ENCODE measurements at regions not wholly inside any gene's neighbourhood (a gene's known extent, or its start where the extent isn't known, plus 50 kb on each side); places are given as distances from the start of the nearest gene placed in this dataset.
"Not testable (repeated sequence)": the region's sequence is repeated elsewhere in the genome, so short reads cannot be mapped to it uniquely, and the experiment has no call there.

DNA sequence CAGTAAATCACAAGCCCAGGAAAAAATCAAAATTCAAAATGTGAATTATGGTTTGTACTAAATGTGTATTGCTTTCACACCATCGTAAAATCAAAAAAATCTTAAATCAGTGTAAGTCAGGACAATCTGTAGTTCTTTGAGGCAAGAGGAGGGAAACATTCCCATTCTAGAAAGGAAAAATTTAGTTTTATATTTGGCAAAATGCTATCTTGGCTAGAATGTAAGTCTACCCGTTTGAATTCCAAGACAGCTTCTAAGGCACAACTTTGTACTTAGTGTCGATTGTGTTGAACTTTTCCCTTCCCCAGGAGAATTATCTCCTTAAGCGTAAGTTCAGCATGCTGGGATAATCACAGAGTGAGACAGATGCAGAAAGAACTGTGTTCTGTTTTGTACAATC is 638.2 kb upstream of the LRRTM1 start:
- no peaks in the 10 kb centered on the region for H3K9me3 ChIP-seq (ENCODE audit: control insufficient read depth, low read length, poor library complexity, severe bottlenecking)
- Mint-ChIP-seq H3K4me3 (no peak overlapping the region), H3K27ac (no peak overlapping the region), H3K36me3 (ENCODE audit: low read depth) (no peaks in the 10 kb centered on the region), H3K27me3 (no peaks in the 10 kb centered on the region), H3K4me1 (no peaks in the 10 kb centered on the region)
- ATAC-seq (no peak), DNase-seq (no peak)

DNA sequence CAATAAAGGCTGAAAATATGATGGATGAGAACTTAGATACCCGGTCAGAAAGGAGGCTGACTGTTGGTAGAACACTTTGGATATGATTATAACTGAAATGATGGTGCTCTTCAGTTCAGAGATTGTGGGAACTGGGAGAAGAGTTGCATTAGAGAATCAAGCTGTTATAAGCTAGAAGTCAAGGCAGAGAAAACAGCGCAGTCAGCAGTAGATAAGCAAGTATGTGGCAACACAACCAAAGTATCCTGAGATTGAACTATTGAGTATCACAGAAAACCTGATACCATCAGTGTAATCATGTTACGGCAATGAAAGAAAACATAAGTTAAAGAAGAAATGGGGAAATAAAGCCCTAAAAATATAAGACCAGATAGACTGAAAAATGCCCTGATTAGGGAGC is 633.9 kb upstream of the LRRTM1 start:
- no peak overlapping the region for H3K4me3 Mint-ChIP-seq
- no peak for ATAC-seq
- H3K27me3 Mint-ChIP-seq: no peaks in the 10 kb centered on the region
- DNase-seq: no peak
- no peak overlapping the region for H3K27ac Mint-ChIP-seq
- H3K36me3 Mint-ChIP-seq (ENCODE audit: low read depth): no peaks in the 10 kb centered on the region
- H3K9me3 ChIP-seq (ENCODE audit: control insufficient read depth, low read length, poor library complexity, severe bottlenecking): no peaks in the 10 kb centered on the region
- H3K4me1 Mint-ChIP-seq: no peaks in the 10 kb centered on the region

DNA sequence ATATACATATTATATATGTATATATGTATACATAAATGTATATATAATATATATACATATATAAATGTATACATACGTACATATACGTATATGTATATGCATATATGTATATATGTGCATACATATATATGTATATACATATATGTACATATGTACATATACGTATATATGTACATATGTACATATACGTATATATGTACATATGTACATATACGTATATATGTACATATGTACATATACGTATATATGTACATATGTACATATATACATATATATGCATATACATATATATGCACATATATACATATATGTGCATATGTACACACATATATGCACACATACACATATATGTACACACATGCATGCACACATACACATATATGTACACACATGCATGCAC is 627.3 kb upstream of the LRRTM1 start:
- H3K4me1 Mint-ChIP-seq; DNase-seq; ATAC-seq; H3K27ac Mint-ChIP-seq; H3K27me3 Mint-ChIP-seq; H3K4me3 Mint-ChIP-seq; H3K9me3 ChIP-seq (ENCODE audit: control insufficient read depth, low read length, poor library complexity, severe bottlenecking); H3K36me3 Mint-ChIP-seq (ENCODE audit: low read depth): not testable (repeated sequence)

DNA sequence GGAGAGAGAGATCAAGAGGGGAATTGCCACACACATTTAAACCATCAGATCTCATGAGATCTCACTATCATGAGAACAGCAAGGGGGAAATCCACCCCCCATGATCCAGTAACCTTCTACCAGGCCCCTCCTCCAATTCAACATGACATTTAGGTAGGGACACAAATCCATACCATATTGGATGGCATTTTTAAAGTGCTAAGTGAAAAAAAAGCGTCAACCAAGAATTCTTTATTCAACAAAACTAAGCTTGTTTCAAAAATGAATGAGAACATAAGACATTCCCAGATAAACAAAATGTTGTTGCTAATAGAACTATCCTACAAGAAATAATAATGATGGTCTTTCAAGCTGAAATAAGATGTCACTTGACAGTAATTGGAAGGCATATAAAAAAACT is 626.2 kb upstream of the LRRTM1 start:
- Mint-ChIP-seq H3K27me3 (no peaks in the 10 kb centered on the region), H3K4me3 (no peak overlapping the region), H3K27ac (no peak overlapping the region), H3K4me1 (no peaks in the 10 kb centered on the region), H3K36me3 (ENCODE audit: low read depth) (no peaks in the 10 kb centered on the region)
- ATAC-seq (no peak), DNase-seq (no peak)
- H3K9me3 ChIP-seq (ENCODE audit: control insufficient read depth, low read length, poor library complexity, severe bottlenecking): peaks cover 5% of the 10 kb centered on the region

DNA sequence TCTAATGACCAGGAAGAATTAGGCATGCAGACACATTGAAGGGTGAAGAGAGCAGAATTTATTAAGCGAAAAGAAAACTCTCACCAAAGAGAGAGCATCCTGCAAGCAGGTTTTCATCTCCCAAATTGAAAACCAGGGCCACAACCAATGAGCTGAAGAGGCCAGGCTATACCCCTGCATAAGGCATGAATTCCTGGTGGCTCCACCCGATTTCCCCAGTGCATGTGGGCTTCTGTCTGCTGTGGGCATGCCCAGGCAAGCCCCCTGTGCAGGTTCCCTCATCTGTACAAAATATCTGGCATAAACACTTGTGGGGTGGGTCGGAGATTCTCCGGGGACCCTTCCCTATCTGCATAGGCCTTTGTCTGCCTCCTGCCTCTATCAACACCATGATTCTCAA is 621.6 kb upstream of the LRRTM1 start:
- no peaks in the 10 kb centered on the region for H3K4me1 Mint-ChIP-seq

DNA sequence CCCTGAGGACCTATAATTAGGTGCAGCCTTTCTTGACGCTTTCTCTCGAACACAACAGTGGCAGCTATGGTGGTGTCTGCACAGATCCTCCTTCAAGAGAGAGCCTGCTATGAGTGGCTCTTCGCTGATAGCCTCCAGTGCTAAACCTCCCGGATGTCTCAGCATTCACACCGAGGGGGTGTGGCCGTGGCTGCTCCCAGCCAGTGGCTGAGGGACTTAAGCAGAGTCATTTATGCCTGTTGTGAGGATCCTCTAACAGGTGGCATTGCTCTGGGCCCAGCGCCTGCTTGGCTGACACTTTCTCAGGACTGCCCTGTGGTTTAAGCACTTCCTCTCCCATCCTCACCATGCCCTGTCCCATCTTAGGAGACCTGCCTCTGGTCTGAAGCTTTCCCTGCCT is 592.0 kb upstream of the LRRTM1 start:
- no peaks in the 10 kb centered on the region for H3K4me1 Mint-ChIP-seq
- H3K36me3 Mint-ChIP-seq (ENCODE audit: low read depth): no peaks in the 10 kb centered on the region

More for the DNA sequence above, 621.6 kb upstream of the LRRTM1 start:
- no peak overlapping the region for H3K27ac Mint-ChIP-seq
- peaks cover 7% of the 10 kb centered on the region for H3K9me3 ChIP-seq (ENCODE audit: control insufficient read depth, low read length, poor library complexity, severe bottlenecking)
- no peak overlapping the region for H3K4me3 Mint-ChIP-seq
- ATAC-seq (no peak), DNase-seq (no peak)
- no peaks in the 10 kb centered on the region for H3K36me3 Mint-ChIP-seq (ENCODE audit: low read depth)
- H3K27me3 Mint-ChIP-seq: no peaks in the 10 kb centered on the region

DNA sequence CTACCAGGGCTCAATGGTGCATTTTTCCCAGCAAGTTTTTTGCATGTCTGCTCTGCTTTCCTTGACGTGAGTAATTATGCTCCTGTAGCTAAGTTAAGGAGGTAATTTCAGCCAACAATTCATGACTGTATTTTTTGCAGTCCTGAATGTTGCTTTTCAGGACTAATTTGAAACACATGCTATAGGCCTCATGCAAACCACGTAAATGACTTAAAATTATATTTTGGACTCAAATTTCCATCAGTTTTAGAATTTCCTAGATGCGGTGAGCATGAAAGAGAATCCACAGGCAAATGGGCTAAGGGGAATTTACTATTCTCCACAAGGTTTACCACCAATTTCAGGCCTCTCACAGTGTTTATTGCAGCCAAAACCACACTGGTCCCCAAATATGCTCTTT is 589.9 kb upstream of the LRRTM1 start:
- Mint-ChIP-seq H3K27ac (no peak overlapping the region), H3K36me3 (ENCODE audit: low read depth) (no peaks in the 10 kb centered on the region), H3K4me1 (no peaks in the 10 kb centered on the region), H3K4me3 (no peak overlapping the region), H3K27me3 (no peaks in the 10 kb centered on the region)
- no peaks in the 10 kb centered on the region for H3K9me3 ChIP-seq (ENCODE audit: control insufficient read depth, low read length, poor library complexity, severe bottlenecking)
- ATAC-seq (no peak), DNase-seq (no peak)

More for the DNA sequence above, 592.0 kb upstream of the LRRTM1 start:
- no peaks in the 10 kb centered on the region for H3K9me3 ChIP-seq (ENCODE audit: control insufficient read depth, low read length, poor library complexity, severe bottlenecking)
- no peak for ATAC-seq
- no peak for DNase-seq
- Mint-ChIP-seq H3K4me3 (no peak overlapping the region), H3K27me3 (no peaks in the 10 kb centered on the region), H3K27ac (no peak overlapping the region)

DNA sequence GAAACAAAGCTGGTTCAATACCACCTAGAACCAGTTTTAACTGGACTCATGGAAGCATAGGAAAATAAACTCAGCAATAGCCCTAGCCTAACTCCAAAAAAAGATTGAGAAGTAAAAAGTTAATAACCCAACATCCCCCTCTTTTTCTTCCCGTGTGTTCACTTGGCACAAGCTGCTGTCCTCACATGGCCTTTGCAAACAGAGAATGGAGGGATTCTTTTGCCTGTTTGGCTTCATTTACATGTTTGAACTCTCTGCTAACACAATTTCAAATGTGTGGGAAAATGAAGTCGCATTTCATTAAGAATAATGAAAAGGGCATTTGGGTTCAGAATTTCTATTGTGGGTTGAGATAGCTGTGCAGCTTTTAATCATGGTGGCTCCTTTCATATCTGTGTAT is 589.2 kb upstream of the LRRTM1 start:
- H3K27me3 Mint-ChIP-seq: no peaks in the 10 kb centered on the region
- no peaks in the 10 kb centered on the region for H3K4me1 Mint-ChIP-seq
- H3K27ac Mint-ChIP-seq: no peak overlapping the region
- DNase-seq (no peak), ATAC-seq (no peak)
- H3K4me3 Mint-ChIP-seq: no peak overlapping the region
- no peaks in the 10 kb centered on the region for H3K9me3 ChIP-seq (ENCODE audit: control insufficient read depth, low read length, poor library complexity, severe bottlenecking)
- no peaks in the 10 kb centered on the region for H3K36me3 Mint-ChIP-seq (ENCODE audit: low read depth)

DNA sequence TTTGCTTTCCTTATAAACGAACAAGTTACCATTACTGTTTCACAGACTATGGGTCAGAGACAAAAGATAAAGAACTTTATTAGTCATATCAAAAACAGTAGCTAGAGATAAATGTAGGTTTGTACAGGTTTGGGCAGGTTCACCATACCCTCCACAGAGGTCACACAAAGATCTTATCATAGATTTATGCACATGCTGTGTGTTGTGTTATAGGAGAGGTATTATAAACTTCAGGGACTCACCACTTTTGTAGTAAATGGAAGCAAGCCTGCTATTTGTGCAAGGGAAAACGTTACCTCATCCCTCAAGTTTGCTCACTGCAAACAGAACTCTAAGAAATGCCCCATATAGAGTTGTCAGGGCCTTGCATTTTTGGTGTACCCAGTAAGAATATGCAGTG is 584.5 kb upstream of the LRRTM1 start:
- H3K9me3 ChIP-seq (ENCODE audit: control insufficient read depth, low read length, poor library complexity, severe bottlenecking): no peaks in the 10 kb centered on the region
- DNase-seq: no peak
- H3K27me3 Mint-ChIP-seq: no peaks in the 10 kb centered on the region
- no peak overlapping the region for H3K4me3 Mint-ChIP-seq
- ATAC-seq: no peak
- H3K36me3 Mint-ChIP-seq (ENCODE audit: low read depth): no peaks in the 10 kb centered on the region
- no peaks in the 10 kb centered on the region for H3K4me1 Mint-ChIP-seq
- no peak overlapping the region for H3K27ac Mint-ChIP-seq

DNA sequence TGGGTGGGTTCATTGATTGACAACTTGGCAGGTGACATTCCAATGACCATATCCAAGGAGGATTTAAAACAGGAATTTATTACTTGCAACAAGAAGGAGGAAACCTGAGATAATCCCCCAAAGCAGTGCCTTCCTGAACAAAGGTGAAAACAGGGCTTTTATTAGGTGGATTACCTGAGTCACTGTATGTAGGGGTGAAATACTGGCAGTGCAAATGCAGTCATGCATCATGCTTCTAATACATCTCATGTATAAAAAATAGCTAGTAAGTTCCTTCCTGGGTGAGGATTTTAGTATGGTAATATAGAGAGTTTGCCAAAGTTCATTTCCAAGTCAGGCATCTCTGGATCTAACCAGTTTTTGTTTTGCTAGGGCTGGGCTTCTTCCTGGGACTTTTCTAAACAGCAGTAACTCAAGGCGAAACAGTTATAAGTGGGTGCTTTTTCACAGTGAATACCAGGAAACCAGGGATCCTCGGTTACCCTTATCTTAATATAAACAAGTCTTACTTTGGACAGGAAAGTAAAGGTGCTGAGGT is 583.4 kb upstream of the LRRTM1 start:
- Mint-ChIP-seq H3K36me3 (ENCODE audit: low read depth) (no peaks in the 10 kb centered on the region), H3K4me1 (no peaks in the 10 kb centered on the region), H3K27ac (no peak overlapping the region), H3K27me3 (no peaks in the 10 kb centered on the region), H3K4me3 (no peak overlapping the region)
- no peak for DNase-seq
- no peak for ATAC-seq
- no peaks in the 10 kb centered on the region for H3K9me3 ChIP-seq (ENCODE audit: control insufficient read depth, low read length, poor library complexity, severe bottlenecking)

DNA sequence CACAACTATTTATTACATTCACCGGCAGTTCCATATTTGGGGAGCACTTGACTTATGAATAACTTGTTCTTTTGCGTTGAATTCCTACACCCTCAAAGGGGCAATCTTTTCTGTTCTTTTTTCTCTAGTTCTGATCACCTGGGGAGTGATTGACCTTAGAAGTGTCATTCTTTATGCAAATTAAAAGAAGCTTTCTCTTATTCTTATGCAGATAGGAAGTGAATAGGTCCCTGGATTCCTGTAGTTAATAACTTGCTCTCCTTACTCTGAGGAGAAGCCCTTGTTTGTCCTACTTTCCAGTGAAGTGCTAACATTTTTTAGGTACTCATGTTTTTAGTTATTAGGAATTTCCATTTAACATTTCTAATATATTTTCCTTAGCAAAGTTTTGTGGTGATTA is 569.8 kb upstream of the LRRTM1 start:
- DNase-seq (no peak), ATAC-seq (no peak)
- Mint-ChIP-seq H3K36me3 (ENCODE audit: low read depth) (no peaks in the 10 kb centered on the region), H3K4me1 (no peaks in the 10 kb centered on the region), H3K27me3 (no peaks in the 10 kb centered on the region), H3K4me3 (no peak overlapping the region), H3K27ac (no peak overlapping the region)
- H3K9me3 ChIP-seq (ENCODE audit: control insufficient read depth, low read length, poor library complexity, severe bottlenecking): peaks cover 2% of the 10 kb centered on the region

DNA sequence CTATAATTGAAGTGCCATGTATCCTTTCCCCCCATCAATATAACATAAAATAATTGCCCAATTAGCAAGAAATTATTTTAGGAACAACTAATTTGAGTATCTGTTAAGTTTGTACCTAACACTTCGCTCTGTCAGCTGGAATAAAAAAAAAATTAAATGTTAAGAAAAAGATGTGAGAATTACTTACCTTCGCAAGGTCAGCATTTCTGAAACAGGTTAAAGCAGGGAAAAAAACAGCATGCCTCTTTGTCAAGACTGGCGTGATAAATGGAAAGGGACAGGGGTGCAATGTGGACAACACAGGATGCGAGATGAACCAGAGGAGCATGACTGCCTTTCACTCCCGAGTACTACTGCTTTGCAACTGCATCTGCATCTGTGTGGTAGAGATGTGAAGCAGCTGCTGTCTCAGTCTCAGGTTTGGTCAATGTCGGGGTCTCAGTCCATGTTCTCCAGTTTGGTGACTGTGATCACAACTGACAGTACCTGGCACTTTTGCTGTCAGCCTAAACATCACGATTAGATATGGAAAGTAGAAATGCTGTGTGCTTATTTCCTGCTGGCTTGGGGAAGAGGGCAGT is 565.4 kb upstream of the LRRTM1 start:
- no peaks in the 10 kb centered on the region for H3K27me3 Mint-ChIP-seq
- no peak overlapping the region for H3K4me3 Mint-ChIP-seq
- H3K9me3 ChIP-seq (ENCODE audit: control insufficient read depth, low read length, poor library complexity, severe bottlenecking): peaks cover 2% of the 10 kb centered on the region
- no peaks in the 10 kb centered on the region for H3K4me1 Mint-ChIP-seq
- ATAC-seq: no peak
- no peaks in the 10 kb centered on the region for H3K36me3 Mint-ChIP-seq (ENCODE audit: low read depth)
- no peak overlapping the region for H3K27ac Mint-ChIP-seq
- no peak for DNase-seq

DNA sequence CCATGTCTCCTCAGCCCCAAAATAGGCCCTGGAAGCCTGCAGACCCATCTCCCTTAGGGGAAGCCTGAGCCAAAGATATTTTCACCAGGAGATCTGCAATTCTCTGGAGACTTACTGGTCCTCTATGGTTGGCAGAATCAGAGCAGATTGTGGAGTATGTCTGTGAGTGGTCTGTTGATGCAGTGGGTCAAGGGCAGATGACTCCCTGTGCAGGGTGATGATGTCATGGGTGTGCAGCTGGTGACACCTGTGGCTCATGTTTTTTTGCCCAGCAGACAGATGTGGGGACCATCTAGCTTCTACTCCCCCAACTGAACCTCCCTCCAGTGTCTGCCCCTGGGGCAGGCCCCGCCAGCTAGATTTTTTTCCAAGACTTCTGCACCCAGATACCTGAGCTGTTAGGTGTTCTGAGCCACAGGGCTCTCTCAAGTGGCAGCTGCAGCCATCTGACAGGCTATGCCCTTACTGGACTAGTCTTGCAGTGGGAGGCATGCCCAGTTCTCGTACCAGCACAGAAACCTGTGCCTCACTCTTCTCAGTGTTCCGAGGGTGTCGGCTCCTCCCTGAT is 558.7 kb upstream of the LRRTM1 start:
- no peak for DNase-seq
- H3K4me1 Mint-ChIP-seq: no peaks in the 10 kb centered on the region
- ATAC-seq: no peak
- H3K36me3 Mint-ChIP-seq (ENCODE audit: low read depth): no peaks in the 10 kb centered on the region
- no peaks in the 10 kb centered on the region for H3K9me3 ChIP-seq (ENCODE audit: control insufficient read depth, low read length, poor library complexity, severe bottlenecking)
- no peak overlapping the region for H3K4me3 Mint-ChIP-seq
- H3K27me3 Mint-ChIP-seq: no peaks in the 10 kb centered on the region
- H3K27ac Mint-ChIP-seq: no peak overlapping the region

DNA sequence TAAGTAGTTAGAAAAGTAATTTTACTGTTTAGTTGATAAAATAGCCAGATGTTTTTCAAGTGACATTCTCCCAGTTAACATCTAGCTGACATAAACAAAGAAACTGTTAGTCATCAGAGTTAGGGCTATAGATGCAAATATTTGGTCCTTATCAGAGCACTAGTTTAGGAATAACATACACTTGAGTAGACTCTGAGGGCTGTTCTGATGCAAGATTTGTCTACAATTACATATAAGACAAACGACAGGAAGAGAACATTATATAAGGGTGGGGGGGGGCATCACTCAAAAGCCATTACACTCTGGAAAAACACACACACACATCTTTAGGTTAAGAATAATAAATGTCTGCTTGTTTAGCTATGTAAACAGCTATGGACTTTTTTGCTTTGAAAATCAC is 554.4 kb upstream of the LRRTM1 start:
- DNase-seq (no peak), ATAC-seq (no peak)
- H3K36me3 Mint-ChIP-seq (ENCODE audit: low read depth): no peaks in the 10 kb centered on the region
- no peak overlapping the region for H3K4me3 Mint-ChIP-seq
- H3K4me1 Mint-ChIP-seq: no peaks in the 10 kb centered on the region
- no peak overlapping the region for H3K27ac Mint-ChIP-seq
- H3K9me3 ChIP-seq (ENCODE audit: control insufficient read depth, low read length, poor library complexity, severe bottlenecking): no peaks in the 10 kb centered on the region
- no peaks in the 10 kb centered on the region for H3K27me3 Mint-ChIP-seq
